Heart left ventricle (tissue), 13 donors: ENCODE measurements at regions not wholly inside any gene's neighbourhood (a gene's known extent, or its start where the extent isn't known, plus 50 kb on each side); places are given as distances from the start of the nearest gene placed in this dataset.

ENCODE experiments used
- POLR2A ChIP-seq, 2 donors: fragments of 450-650 bp; IDR thresholded peaks; one replicate each; pipeline ENCODE4 v1.6.1; 2017; ENCODE audit warnings: antibody characterized with exemption in 2 of 2, mild to moderate bottlenecking in 2 of 2, moderate library complexity in 2 of 2
- TF ChIP-seq, protein P1 (sequence below), 12 donors: fragments of 200-600 bp; sonication (generic) in 4 of 12; IDR thresholded peaks; one replicate each; pipeline versions ENCODE4 v1.5.0 to v1.8.0; 2018 to 2022; ENCODE audit warnings: antibody characterized with exemption in 12 of 12, mild to moderate bottlenecking in 5 of 12
- donor health status: ischemic (EF 13 %, LVEDD 7.1; RV severe dilation, severe dysfunction).
- donor health status: DM: no; HTN: yes; CAD: no.
- donor health status: DM: no; HTN: no; CAD: no.
- donor health status: ischemic (EF 25% LVEDD 6.9; RV normal size, moderate dysfunction).
- donor health status: ischemic (EF 25% LVEDD 5.7; RV mildly dilated, moderate dysfunction).
- donor health status: ischemic (EF 35%, LVEDD 5.7; RV mildly dilated, moderate dysfunction).
- donor health status: nonischemic (EF 11% LVEDD 7.7; RV severe dilation, severe dysfunction).
- donor health status: DM: yes; HTN: yes; CAD: no.
- donor health status: PGD.
- donor health status: ischemic (EF 29% LVEDD 5.4; RV normal size, mild dysfunction).
- donor health status: nonischemic (EF 23%, LVEDD 6.1; RV moderate dilation, normal function).

DNA sequence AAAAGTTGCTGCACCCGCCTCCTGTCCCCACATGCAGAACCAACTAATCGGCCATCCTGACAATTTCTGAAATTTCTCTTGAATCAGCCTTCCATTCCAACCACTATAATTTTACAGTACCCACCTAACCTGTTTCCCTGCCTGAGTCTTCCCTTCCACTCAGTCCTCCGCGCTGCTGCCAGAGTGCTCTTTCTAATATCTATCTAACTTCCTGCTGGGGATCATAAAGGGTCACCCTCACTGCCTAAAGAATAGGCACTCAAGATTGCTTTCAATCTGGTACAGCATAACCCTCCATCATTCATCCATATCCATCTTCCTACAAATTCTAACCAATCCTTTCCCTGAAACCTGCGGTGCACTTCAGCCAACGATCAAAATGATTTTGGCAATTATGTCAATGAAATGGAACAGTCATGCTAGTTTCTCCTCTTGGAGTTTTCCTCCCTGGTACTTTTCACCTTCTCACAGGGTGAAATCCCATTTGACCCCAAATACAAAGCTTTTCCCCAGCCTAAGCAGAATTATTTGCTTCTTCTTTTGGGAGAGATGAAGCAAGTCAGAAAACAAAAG lies 117.5 kb upstream of the BEND6 start:
- TF ChIP-seq, protein P1, sequence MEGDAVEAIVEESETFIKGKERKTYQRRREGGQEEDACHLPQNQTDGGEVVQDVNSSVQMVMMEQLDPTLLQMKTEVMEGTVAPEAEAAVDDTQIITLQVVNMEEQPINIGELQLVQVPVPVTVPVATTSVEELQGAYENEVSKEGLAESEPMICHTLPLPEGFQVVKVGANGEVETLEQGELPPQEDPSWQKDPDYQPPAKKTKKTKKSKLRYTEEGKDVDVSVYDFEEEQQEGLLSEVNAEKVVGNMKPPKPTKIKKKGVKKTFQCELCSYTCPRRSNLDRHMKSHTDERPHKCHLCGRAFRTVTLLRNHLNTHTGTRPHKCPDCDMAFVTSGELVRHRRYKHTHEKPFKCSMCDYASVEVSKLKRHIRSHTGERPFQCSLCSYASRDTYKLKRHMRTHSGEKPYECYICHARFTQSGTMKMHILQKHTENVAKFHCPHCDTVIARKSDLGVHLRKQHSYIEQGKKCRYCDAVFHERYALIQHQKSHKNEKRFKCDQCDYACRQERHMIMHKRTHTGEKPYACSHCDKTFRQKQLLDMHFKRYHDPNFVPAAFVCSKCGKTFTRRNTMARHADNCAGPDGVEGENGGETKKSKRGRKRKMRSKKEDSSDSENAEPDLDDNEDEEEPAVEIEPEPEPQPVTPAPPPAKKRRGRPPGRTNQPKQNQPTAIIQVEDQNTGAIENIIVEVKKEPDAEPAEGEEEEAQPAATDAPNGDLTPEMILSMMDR (IDR thresholded peaks at IDR 0.05), result no peak
- no peak for TF ChIP-seq POLR2A (IDR thresholded peaks at IDR 0.05)
